GM06990 (cell line): ENCODE measurements at regions not wholly inside any gene's neighbourhood (a gene's known extent, or its start where the extent isn't known, plus 50 kb on each side); places are given as distances from the start of the nearest gene placed in this dataset.

ENCODE experiments used
- DNase-seq: peaks from one replicate; pipeline ENCODE4 v3.0.0-alpha.2; 2011; ENCODE audit not compliant: insufficient read length; ENCODE audit errors: extremely low read depth
- H3K27me3 ChIP-seq: replicated peaks from 2 replicates; pipeline ENCODE4 v1.6.0; 2011; ENCODE audit warnings: low read length; ENCODE audit not compliant: control insufficient read depth, insufficient read depth
- H3K36me3 ChIP-seq: 2 replicates; pipeline ENCODE4 v1.5.1; 2011; ENCODE audit warnings: low read length; ENCODE audit not compliant: control insufficient read depth, insufficient read depth
- H3K4me3 ChIP-seq: replicated peaks from 2 replicates; pipeline ENCODE4 v1.5.1; 2011; ENCODE audit warnings: low read depth, mild to moderate bottlenecking, control low read depth, low read length
- CTCF ChIP-seq: IDR thresholded peaks from 2 replicates; pipeline ENCODE4 v1.5.1; 2011; ENCODE audit warnings: low read length, control low read depth, mild to moderate bottlenecking, inconsistent platforms; ENCODE audit not compliant: insufficient read depth, poor library complexity, severe bottlenecking

DNA sequence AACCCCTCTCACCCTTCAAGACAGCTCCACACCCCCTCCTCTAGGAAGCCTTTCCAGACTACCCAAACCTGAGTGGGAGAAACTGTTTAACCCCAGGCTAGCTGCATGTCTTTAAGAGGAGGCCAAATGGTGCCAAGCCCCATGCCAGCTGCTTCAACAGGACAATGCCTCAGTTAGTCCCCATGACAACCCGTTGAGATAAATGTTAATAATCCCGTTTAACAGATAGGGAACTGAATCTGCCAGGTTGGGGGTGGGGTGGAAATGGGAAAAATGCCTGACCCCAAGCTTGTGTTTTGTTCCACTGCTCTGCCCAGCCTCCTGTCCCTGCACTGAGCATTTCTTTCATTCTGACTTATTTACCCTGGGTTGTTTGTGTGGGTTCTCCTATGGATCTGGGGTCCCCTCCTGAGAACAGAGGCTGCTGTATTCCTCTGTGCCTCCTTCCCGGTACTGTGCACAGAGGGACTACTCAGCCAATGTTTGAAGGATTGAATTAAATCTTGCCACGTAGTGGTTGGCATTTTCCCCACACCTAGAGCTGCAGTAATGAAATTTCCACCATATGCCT, 452.6 kb upstream of the ZMIZ1 start:
- DNase-seq = no peak
- H3K27me3 ChIP-seq = no peaks in the 10 kb centered on the region
- no peak overlapping the region for H3K4me3 ChIP-seq
- TF ChIP-seq CTCF = no peak
- no peaks in the 10 kb centered on the region for H3K36me3 ChIP-seq

DNA sequence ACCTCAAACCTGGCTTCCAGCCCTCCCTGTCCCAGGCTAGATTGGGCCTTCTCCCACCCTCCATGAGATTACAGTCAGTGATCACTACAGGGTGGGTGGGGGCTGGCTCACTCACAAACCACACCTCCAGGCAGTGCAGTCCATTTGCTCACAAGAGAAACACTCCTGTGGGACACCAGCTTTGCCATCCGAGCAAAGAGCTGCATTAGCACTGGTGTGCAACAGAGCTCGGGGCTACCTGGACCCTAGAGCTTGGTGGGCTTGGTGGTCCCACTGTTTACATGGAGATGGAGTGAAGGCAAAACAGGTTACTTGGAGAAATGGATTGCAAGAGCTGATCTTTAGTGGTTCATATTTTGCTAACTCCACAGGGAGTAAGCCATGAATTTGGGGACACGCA, 451.7 kb upstream of the ZMIZ1 start:
- H3K27me3 ChIP-seq = no peaks in the 10 kb centered on the region
- H3K4me3 ChIP-seq = no peak overlapping the region

GRCh38 chr10:78617631-78618030, 451.1 kb upstream of the ZMIZ1 start:
- DNase-seq = no peak
- no peak for TF ChIP-seq CTCF
- H3K36me3 ChIP-seq = no peaks in the 10 kb centered on the region
- H3K4me3 ChIP-seq = no peak overlapping the region
- H3K27me3 ChIP-seq = no peaks in the 10 kb centered on the region; the same call in 1 of the 2 replicates

More for the DNA sequence above, 451.7 kb upstream of the ZMIZ1 start:
- DNase-seq = no peak
- no peaks in the 10 kb centered on the region for H3K36me3 ChIP-seq
- no peak for TF ChIP-seq CTCF

DNA sequence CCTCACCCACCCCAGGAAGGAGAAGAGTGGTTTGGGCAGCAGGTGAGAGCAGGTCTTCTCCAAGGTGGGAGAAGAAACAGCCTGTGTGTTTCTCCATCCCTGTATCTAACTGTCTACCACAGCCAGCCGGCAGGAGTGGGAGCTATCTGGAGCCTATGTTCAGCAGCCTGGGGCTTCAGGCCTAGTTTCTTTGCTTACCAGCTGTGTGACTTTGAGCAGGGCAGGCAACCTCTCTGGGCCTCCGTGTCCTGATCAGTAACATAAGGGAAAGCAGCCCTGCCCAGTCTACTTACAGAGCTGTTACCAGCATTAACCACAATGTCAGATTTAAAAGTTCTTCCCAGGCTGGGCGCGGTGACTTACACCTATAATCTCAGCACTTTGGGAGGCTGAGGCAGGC, 450.7 kb upstream of the ZMIZ1 start:
- DNase-seq = no peak
- H3K27me3 ChIP-seq = no peaks in the 10 kb centered on the region; the same call in 1 of the 2 replicates
- no peak for TF ChIP-seq CTCF
- H3K36me3 ChIP-seq = no peaks in the 10 kb centered on the region
- H3K4me3 ChIP-seq = no peak overlapping the region

- TF ChIP-seq CTCF = no peak
- no peaks in the 10 kb centered on the region; the same call in 1 of the 2 replicates for H3K27me3 ChIP-seq
- no peak overlapping the region for H3K4me3 ChIP-seq
- no peaks in the 10 kb centered on the region for H3K36me3 ChIP-seq
- DNase-seq = no peak
Measured at GRCh38 chr10:78619115-78619851, 449.5 kb upstream of the ZMIZ1 start.
